GM23338 (cell line): ENCODE measurements at regions not wholly inside any gene's neighbourhood (a gene's known extent, or its start where the extent isn't known, plus 50 kb on each side); places are given as distances from the start of the nearest gene placed in this dataset.

Experiments
- ATAC-seq: fragments of 200-7000 bp; cut with Tn5 transposase; 3 replicates; pipeline ENCODE4 v1.9.1; 2020
- DNase-seq: peaks from one replicate; pipeline ENCODE4 v3.0.0-alpha.2; 2015; ENCODE audit warnings: low spot score
- H2AFZ ChIP-seq: fragments of 200-600 bp; sonication (generic); 2 replicates; pipeline ENCODE4 v1.8.0; 2016; ENCODE audit warnings: antibody characterized with exemption, mild to moderate bottlenecking, moderate library complexity
- H3F3A ChIP-seq: fragments of 200-600 bp; sonication (generic); replicated peaks from 2 replicates; pipeline ENCODE4 v1.8.0; 2017; ENCODE audit warnings: antibody characterized with exemption, mixed run types, low read depth
- H3K27ac ChIP-seq: fragments of 200-600 bp; sonication (generic); 2 replicates; pipeline ENCODE4 v1.6.1; 2016; ENCODE audit warnings: low read depth
- H3K27me3 ChIP-seq: fragments of 200-600 bp; sonication (generic); 2 replicates; pipeline ENCODE4 v1.8.0; 2016; ENCODE audit warnings: mild to moderate bottlenecking, mixed run types, moderate library complexity; ENCODE audit not compliant: insufficient read depth
- H3K36me3 ChIP-seq: fragments of 200-600 bp; sonication (generic); 2 replicates; pipeline ENCODE4 v1.8.0; 2016; ENCODE audit warnings: mild to moderate bottlenecking; ENCODE audit not compliant: insufficient read depth
- H3K4me1 ChIP-seq: fragments of 200-600 bp; sonication (generic); 2 replicates; pipeline ENCODE4 v1.8.0; 2016; ENCODE audit warnings: mild to moderate bottlenecking, moderate library complexity; ENCODE audit not compliant: insufficient read depth
- H3K4me2 ChIP-seq: fragments of 200-600 bp; sonication (generic); 2 replicates; pipeline ENCODE4 v1.7.1; 2017; ENCODE audit warnings: mixed run types
- H3K4me3 ChIP-seq: fragments of 200-600 bp; sonication (generic); 2 replicates; pipeline ENCODE4 v1.6.1; 2016; ENCODE audit warnings: mixed run types
- H3K79me2 ChIP-seq: fragments of 200-600 bp; sonication (generic); replicated peaks from 2 replicates; pipeline ENCODE4 v1.8.0; 2017; ENCODE audit warnings: mild to moderate bottlenecking; ENCODE audit not compliant: insufficient read depth
- H3K9me2 ChIP-seq: fragments of 200-600 bp; sonication (generic); 2 replicates; pipeline ENCODE4 v1.8.0; 2017; ENCODE audit not compliant: insufficient read depth
- H4K20me1 ChIP-seq: fragments of 200-600 bp; sonication (generic); replicated peaks from 2 replicates; pipeline ENCODE4 v1.8.0; 2017; ENCODE audit warnings: mild to moderate bottlenecking; ENCODE audit not compliant: insufficient read depth
- H3K27ac Mint-ChIP-seq: 2 replicates; pipeline ENCODE4 v1.8.0; 2020; ENCODE audit warnings: inconsistent platforms, mild to moderate bottlenecking, moderate library complexity, mixed read lengths
- H3K27me3 Mint-ChIP-seq: 3 replicates; pipeline ENCODE4 v1.8.0; 2022; ENCODE audit warnings: low read depth, mild to moderate bottlenecking, moderate library complexity, mixed read lengths, inconsistent platforms; ENCODE audit not compliant: insufficient read depth, poor library complexity
- H3K36me3 Mint-ChIP-seq: 3 replicates; pipeline ENCODE4 v1.8.0; 2021; ENCODE audit warnings: low read depth, mild to moderate bottlenecking, inconsistent platforms, moderate library complexity, mixed read lengths
- H3K4me1 Mint-ChIP-seq: 3 replicates; pipeline ENCODE4 v1.8.0; 2020; ENCODE audit warnings: mild to moderate bottlenecking, inconsistent platforms, mixed read lengths
- H3K4me3 Mint-ChIP-seq: 3 replicates; pipeline ENCODE4 v1.8.0; 2021; ENCODE audit warnings: moderate library complexity, mild to moderate bottlenecking, inconsistent platforms, mixed read lengths
- H3K9me3 Mint-ChIP-seq: 3 replicates; pipeline ENCODE4 v1.8.0; 2020; ENCODE audit warnings: moderate library complexity, mild to moderate bottlenecking, inconsistent platforms, mixed read lengths
- CREB1 ChIP-seq: fragments of 250-450 bp; sonication (Bioruptor Pico); IDR thresholded peaks from 2 replicates; pipeline ENCODE4 v1.5.0; 2020; ENCODE audit warnings: low read depth, mild to moderate bottlenecking, moderate library complexity
- ETS1 ChIP-seq: IDR thresholded peaks from 2 replicates; pipeline ENCODE4 v1.6.1; 2016; ENCODE audit warnings: antibody characterized with exemption
- POLR2AphosphoS5 ChIP-seq: IDR thresholded peaks from 2 replicates; pipeline ENCODE4 v1.6.1; 2016; ENCODE audit warnings: antibody characterized with exemption, low read depth
- STAT1 ChIP-seq: IDR thresholded peaks from one replicate; pipeline ENCODE4 v1.6.1; 2016; ENCODE audit warnings: antibody characterized with exemption; ENCODE audit not compliant: unreplicated experiment
- ZNF462 ChIP-seq: fragments of 250-450 bp; sonication (Bioruptor Pico); IDR thresholded peaks from 2 replicates; pipeline ENCODE4 v1.5.0; 2020; ENCODE audit warnings: mild to moderate bottlenecking, moderate library complexity

GRCh38 chr5:61732796-61733195, 400.7 kb downstream of the ZSWIM6 start (continued):
- TF ChIP-seq POLR2AphosphoS5: no peak
- no peak for TF ChIP-seq STAT1
- no peak for TF ChIP-seq ETS1

GRCh38 chr5:61734001-61734400, 401.9 kb downstream of the ZSWIM6 start:
- ATAC-seq (no peak), DNase-seq (no peak)
- Histone ChIP-seq H3K79me2 (no peaks in the 10 kb centered on the region), H3K27ac (no peak overlapping the region), H3F3A (no peaks in the 10 kb centered on the region), H2AFZ (peak overlapping the region; percentile 82; the same call in 1 of the 2 replicates), H3K9me2 (no peaks in the 10 kb centered on the region), H3K36me3 (no peaks in the 10 kb centered on the region), H3K4me2 (no peak overlapping the region), H3K27me3 (no peaks in the 10 kb centered on the region), H4K20me1 (no peaks in the 10 kb centered on the region), H3K4me3 (no peak overlapping the region), H3K4me1 (peaks cover 62% of the 10 kb centered on the region)
- H3K9me3 Mint-ChIP-seq: no peaks in the 10 kb centered on the region
- peaks cover 11% of the 10 kb centered on the region for H3K27me3 Mint-ChIP-seq
- H3K27ac Mint-ChIP-seq: no peak overlapping the region
- no peak for TF ChIP-seq ZNF462 (CRISPR knock-in tag)
- no peak for TF ChIP-seq CREB1
- no peak overlapping the region for H3K4me3 Mint-ChIP-seq
- peaks cover 49% of the 10 kb centered on the region for H3K4me1 Mint-ChIP-seq
- no peaks in the 10 kb centered on the region for H3K36me3 Mint-ChIP-seq
